ENCODE measurements at regions not wholly inside any gene's neighbourhood (a gene's known extent, or its start where the extent isn't known, plus 50 kb on each side); places are given as distances from the start of the nearest gene placed in this dataset.
A peak's percentile ranks its signal among the peaks of the same experiment; 100 is the strongest.

DNA sequence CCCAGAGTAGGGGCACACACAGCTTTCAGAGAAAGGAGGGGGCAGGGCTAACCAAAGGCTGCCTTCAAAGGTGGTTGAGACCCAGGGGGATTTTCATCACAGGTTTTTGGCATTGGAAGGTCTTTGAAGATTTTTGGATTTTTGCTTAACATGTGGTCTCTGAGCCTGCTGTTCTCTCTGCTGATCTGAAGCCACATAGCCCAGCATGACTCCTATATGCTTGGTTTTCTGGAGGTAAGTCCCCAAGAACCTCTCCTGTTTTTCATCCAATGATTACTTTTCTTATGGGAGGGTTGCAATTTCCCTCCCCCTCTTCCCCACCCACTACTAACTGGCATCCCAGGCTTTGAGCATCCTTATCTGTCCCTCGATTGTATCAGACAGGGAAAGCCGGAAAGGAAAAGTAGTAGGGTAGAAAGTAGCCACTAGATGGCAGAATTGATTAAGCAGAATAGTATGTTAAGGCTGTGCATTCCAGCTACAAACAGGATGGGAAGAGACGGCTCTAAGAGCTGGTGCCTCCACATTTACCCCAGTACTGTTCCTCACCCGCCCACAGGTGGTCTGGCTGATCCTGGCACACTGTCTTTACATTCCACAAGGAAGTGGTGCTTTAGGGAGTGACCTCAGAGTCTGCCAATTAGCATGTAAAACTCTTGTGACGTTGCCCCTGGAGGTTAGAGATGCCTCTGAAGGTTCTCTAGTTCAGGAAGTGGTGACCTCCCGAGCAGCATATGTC lies 218.9 kb upstream of the EDNRB start:
- Histone ChIP-seq H3K4me1 (no peaks in the 10 kb centered on the region), H3K36me3 (no peaks in the 10 kb centered on the region), H3K27me3 (no peaks in the 10 kb centered on the region), H3K4me3 (no peak overlapping the region), H3K9me3 (no peaks in the 10 kb centered on the region), H3K27ac (no peak overlapping the region)
- DNase-seq (no peak), ATAC-seq (peak in 1 of 2 donors; percentile 68)
- no peak for TF ChIP-seq POLR2A (IDR thresholded peaks at IDR 0.05)
- TF ChIP-seq, protein P1, sequence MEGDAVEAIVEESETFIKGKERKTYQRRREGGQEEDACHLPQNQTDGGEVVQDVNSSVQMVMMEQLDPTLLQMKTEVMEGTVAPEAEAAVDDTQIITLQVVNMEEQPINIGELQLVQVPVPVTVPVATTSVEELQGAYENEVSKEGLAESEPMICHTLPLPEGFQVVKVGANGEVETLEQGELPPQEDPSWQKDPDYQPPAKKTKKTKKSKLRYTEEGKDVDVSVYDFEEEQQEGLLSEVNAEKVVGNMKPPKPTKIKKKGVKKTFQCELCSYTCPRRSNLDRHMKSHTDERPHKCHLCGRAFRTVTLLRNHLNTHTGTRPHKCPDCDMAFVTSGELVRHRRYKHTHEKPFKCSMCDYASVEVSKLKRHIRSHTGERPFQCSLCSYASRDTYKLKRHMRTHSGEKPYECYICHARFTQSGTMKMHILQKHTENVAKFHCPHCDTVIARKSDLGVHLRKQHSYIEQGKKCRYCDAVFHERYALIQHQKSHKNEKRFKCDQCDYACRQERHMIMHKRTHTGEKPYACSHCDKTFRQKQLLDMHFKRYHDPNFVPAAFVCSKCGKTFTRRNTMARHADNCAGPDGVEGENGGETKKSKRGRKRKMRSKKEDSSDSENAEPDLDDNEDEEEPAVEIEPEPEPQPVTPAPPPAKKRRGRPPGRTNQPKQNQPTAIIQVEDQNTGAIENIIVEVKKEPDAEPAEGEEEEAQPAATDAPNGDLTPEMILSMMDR (IDR thresholded peaks at IDR 0.05 in 4 of 5, conservative IDR thresholded peaks at IDR 0.05 in 1 of 5), result peak in 4 of 5 experiments; percentile 10 to 63 (median 52)
- in situ Hi-C loops (cut with MboI; ENCODE audit: low sequenced_read_pairs in 4 of 4) (loop anchor here in 3 of 4 donors (5.0 to 25.0 kb wide), 3 partner anchors 840 to 1400 kb away; no protein-coding TSS in a partner anchor), intact Hi-C loops (cut with DNase I; ENCODE audit: low total_unique reads) (no loop called here)

- no peak for ATAC-seq
- in situ Hi-C loops (cut with MboI; ENCODE audit: low sequenced_read_pairs in 4 of 4), result loop anchor here in 3 of 4 donors (5.0 to 25.0 kb wide), 3 partner anchors 840 to 1400 kb away; no protein-coding TSS in a partner anchor
- no peaks in the 10 kb centered on the region for H3K36me3 ChIP-seq
- no peak overlapping the region for H3K27ac ChIP-seq
- H3K9me3 ChIP-seq, result no peaks in the 10 kb centered on the region
- H3K4me1 ChIP-seq, result no peaks in the 10 kb centered on the region
- no peaks in the 10 kb centered on the region for H3K27me3 ChIP-seq
- no peak for DNase-seq
- TF ChIP-seq, protein P1 (IDR thresholded peaks at IDR 0.05 in 4 of 5, conservative IDR thresholded peaks at IDR 0.05 in 1 of 5), result no peak
- no peak overlapping the region for H3K4me3 ChIP-seq
- intact Hi-C loops (cut with DNase I; ENCODE audit: low total_unique reads), result no loop called here
These were observed 218.3 kb upstream of the EDNRB start for GRCh38 chr13:78136966-78137365.

DNA sequence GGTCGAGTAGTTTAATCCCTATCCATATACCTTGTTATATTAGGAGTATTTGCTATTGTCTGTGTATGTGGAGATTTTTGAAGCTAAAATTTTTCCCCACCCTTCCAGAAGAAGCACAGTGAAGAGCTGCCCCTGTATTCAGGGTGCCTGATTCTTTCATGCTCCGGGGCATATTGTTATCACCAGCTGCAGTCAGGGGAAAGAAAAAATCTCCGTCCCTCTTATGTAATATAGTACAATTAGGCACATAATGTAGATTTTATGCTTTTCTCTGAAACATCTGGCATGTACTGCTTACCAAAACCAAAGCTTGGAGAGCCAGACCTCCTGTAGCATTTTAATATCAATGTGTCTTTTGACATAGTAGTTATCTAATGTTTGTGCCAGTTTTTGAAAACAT lies 214.9 kb upstream of the EDNRB start:
- Histone ChIP-seq H3K4me3 (no peak overlapping the region), H3K4me1 (no peaks in the 10 kb centered on the region), H3K27ac (no peak overlapping the region), H3K36me3 (no peaks in the 10 kb centered on the region), H3K9me3 (no peaks in the 10 kb centered on the region), H3K27me3 (no peaks in the 10 kb centered on the region)
- ATAC-seq (no peak), DNase-seq (no peak)
- in situ Hi-C loops (cut with MboI; ENCODE audit: low sequenced_read_pairs in 4 of 4), result loop anchor here in 2 of 4 donors (10.0 to 25.0 kb wide), 2 partner anchors 851 to 1404 kb away; no protein-coding TSS in a partner anchor
- TF ChIP-seq POLR2A (IDR thresholded peaks at IDR 0.05), result no peak
- TF ChIP-seq, protein P1 (IDR thresholded peaks at IDR 0.05 in 4 of 5, conservative IDR thresholded peaks at IDR 0.05 in 1 of 5), result no peak
- intact Hi-C loops (cut with DNase I; ENCODE audit: low total_unique reads), result no loop called here

- in situ Hi-C loops (cut with MboI; ENCODE audit: low sequenced_read_pairs in 4 of 4), result loop anchor here in 2 of 4 donors (10.0 to 25.0 kb wide), 2 partner anchors 853 to 1405 kb away; no protein-coding TSS in a partner anchor
- H3K4me3 ChIP-seq, result no peak overlapping the region
- no peak for TF ChIP-seq POLR2A (IDR thresholded peaks at IDR 0.05)
- TF ChIP-seq, protein P1 (IDR thresholded peaks at IDR 0.05 in 4 of 5, conservative IDR thresholded peaks at IDR 0.05 in 1 of 5), result no peak
- no peak overlapping the region for H3K27ac ChIP-seq
- DNase-seq (no peak), ATAC-seq (no peak)
- no peaks in the 10 kb centered on the region for H3K9me3 ChIP-seq
- no peaks in the 10 kb centered on the region for H3K4me1 ChIP-seq
- intact Hi-C loops (cut with DNase I; ENCODE audit: low total_unique reads), result no loop called here
- no peaks in the 10 kb centered on the region for H3K27me3 ChIP-seq
- H3K36me3 ChIP-seq, result no peaks in the 10 kb centered on the region
These were observed 213.2 kb upstream of the EDNRB start for GRCh38 chr13:78131811-78132210.
